NCI-H146 treated with DMSO at 0.1 percent for 48 hours (cell line): ENCODE measurements at regions not wholly inside any gene's neighbourhood (a gene's known extent, or its start where the extent isn't known, plus 50 kb on each side); places are given as distances from the start of the nearest gene placed in this dataset.

Experiments used
- DNase-seq: peaks from one replicate; lab custom pipeline; 2025; ENCODE audit not compliant: unreplicated experiment; lab: John Stamatoyannopoulos, UW

DNA sequence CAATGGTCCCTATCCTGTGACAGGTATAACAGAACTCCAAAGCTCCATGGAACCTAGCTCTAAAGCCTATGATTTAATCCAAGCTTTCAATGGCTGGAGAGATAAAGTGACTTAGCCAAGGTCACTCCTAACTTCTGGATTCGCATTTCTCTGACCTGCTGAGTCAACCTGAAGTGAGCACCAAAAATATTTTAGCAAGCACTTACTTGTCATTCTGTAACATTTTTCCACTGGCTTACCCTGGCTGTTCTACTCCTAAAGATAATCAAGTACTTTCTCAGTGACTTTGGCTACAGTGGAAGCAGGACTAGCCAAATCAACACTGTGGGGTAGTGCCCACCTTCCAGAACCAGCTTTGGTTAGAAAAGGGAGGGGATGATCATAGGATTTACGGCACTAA, 188.3 kb downstream of the OGFRL1 start:
- DNase-seq, result no peak

DNA sequence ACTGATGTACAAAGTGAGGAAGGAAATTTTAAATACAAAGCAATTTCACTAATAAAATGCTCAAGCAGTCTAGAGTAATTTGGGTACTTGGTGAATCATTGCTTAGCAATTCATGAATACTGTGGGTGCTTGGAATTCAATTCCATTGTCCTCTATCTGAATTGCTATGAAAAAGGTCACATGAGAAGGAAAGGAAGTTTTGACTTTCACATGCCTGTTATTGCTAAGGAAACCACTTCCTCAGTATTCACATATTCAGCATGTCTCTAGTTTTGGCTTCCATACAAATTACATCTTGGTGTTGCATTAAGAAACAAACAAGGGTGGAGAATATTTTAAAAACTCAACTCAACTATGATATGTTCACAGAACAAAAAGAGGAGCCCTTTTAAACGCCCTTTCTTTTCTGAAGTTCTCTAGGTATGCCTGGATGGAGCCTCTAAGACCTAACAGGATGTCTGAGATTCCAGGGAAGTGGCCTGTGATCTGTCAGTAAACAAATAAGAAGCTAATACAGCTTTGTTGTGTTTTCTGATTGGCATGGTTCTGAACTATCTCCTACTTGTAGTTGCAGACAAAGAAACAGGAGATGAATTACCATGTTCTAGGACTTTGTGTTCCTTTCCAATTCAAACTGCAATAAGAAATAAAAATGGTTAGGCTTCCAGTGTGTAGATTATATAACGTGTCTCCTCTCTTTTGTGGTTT, 190.4 kb downstream of the OGFRL1 start:
- DNase-seq, result no peak

DNA sequence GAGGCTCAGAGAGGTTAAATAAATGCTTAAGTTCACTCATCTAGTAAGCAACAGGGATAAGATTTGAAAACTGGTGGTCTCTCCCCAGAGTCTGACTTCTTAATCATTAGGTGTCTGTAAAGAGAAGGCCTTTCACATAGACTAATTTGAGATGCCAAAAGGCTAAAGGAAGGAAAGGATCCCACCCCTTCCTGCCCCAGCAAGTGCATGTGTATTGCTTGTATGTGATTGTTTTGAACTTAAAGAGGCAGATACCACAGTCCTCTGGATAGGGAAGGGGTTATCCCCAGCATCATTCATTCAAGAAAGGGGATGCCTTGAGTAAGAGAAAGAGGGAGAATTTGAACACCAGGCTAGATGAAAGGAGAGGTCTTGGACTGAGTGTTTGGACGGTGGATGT, 192.0 kb downstream of the OGFRL1 start:
- no peak for DNase-seq

DNA sequence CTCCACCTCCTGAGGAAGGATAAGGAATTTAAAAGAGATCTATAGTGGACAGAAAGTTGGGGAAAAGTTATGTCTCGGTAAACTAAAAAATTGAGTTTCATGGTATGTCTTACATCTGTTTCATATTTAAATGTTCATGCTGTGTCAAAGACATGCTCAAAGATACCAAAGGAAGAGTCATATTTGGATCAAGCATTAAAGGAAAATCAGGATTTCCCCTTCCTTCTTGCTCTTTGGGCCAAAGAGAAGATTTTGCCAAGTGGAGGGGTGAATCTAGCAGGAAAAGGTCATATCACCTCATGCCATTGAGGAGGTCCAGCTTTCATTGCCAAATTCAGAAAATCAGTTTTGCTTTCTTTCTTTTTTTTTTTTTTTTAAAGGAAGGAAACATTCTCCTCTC, 192.4 kb downstream of the OGFRL1 start:
- no peak for DNase-seq

DNA sequence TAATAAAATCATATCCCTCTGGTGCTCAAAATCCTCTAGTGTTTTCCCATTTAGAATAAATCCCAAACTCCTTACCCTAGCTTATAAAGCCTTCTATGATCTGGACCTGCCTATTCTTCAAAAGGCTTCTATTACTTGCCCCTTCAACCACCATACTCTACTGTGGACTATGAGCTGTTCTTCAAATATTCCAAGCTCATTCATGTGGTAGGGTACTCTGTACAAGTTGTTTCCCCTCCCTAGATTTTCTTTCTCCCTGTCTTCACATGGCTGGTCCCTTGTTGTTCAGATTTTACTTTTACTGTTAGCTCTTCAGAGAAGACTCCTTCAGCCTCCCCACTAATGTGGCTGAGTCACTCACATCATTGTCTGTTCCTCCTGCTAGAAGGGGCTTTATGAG, 193.2 kb downstream of the OGFRL1 start:
- DNase-seq, result no peak

DNA sequence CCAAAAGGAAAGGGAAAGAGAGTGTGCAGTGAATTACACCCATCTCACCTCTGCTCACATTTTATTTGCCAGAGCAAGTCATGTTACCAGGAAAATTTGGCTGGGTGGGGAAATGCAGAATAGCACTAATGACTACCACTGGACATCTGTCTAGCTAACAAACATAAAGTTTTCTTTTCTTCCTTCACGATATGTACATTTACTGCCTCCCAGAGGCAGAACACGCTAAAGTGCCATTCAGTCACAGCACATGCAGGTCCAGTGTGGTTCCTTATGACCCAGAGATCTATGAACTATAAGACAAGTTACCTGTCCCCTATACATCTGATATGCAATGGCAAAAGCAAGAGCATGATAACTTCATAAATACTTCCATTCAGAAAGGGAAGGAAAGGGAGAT, 194.1 kb downstream of the OGFRL1 start:
- DNase-seq, result no peak

DNA sequence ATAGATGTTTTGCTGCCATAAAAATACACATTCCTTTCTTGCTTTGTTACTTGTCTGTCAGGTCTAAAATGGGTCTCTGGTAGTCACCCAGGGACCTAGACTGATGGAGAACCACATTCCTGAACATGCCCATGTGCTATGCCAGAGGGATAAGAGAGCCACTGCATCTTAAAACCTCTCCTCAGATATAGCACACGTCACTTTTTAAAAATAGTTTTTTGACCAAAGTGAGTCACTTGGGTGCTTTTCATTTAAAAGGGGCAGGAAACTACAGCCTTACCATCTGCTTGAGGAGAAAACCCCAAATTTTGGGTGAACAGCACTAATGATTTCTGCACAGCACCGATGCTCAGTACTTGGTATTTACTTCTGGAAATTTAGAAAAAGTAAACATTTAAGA, 197.8 kb downstream of the OGFRL1 start:
- no peak for DNase-seq

DNA sequence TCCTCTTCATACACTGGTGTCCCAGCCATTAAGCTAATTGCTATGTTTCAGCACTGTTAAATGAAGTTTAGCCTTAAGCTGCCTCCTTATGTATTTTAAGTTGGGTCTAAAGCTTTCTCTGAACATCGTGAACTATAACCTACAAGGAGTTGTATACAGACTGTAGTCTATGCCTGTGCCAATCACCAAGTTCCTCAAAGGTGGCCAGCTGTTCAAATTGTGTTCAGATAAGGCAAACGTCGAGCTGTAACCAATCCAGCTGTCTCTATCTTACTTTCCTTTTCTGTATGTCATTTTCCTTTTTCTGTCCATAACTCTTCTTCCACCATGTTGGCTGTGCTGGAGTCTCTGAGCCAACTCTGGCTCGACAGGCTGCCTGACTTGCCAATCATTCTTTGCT, 199.6 kb downstream of the OGFRL1 start:
- no peak for DNase-seq

DNA sequence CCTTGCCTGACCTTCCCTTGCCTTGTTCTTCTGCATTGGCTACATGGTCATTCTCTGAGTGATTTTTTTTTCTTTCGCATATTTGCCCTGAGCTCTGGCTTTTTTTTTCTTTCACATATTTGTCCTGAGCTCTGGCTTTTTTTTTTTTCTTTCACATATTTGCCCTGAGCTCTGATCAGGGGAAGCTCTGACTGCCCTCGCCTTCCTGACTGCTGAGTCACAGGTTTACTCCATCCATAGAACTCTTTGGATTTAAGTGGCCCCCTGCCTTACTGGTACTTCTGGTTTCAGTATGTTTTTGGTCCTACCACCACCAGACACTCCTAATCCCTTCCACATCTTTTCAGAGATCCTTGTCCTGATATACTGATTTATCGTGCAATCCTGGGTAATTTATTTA, 201.1 kb downstream of the OGFRL1 start:
- DNase-seq, result no peak

DNA sequence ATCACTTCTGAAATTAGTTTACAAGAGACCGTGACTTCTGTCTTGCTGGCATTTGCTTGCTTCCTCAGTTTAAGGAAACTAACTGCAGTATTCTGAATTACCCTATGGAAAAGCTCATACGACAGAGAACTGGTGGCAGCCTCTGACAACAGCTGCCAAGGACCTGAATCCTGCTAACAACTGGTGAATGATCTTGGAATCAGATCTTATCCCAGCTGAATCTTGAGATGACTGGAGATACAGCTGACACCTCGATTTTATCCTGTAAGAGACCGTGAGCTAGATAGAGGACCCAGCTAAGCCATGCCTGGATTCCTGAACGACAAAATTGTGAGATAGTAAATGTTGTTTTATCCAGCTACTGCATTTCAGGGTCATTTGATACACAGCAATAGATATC, 202.3 kb downstream of the OGFRL1 start:
- no peak for DNase-seq

DNA sequence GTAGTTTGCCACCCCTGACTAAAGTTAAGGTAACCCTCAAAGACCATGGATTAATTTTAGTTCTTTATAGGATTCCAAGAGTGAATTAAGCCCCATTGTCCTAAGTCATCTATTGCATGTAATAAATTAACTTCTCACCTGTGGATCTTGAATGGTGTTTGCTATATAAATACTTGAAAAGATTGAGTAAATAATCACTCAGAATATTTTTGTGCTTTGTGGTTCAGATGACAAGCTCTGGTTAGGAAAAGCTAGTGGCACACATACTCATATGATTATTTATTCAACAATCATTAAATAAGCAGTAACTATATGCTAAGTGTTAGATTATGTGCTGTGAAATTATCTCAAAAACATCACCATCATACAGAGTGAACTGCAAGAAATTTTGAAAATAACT, 203.2 kb downstream of the OGFRL1 start:
- no peak for DNase-seq

DNA sequence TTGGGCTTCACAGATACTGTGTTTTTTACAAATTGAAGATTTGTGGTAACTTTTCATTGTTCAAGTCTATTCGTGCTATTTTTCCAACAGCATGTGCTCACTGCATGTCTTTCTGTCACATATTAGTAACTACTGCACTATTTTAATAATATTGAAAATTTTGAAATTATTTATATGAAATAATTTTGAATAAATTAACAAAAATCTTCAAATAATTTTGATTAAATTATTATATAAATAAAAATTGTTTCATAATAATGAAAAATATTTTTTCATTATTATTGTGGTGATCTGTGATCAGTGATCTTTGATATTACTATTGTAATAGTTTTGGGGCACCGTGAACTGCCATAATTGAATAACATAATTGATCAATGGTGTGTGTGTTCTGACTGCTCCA, 204.1 kb downstream of the OGFRL1 start:
- DNase-seq, result no peak

DNA sequence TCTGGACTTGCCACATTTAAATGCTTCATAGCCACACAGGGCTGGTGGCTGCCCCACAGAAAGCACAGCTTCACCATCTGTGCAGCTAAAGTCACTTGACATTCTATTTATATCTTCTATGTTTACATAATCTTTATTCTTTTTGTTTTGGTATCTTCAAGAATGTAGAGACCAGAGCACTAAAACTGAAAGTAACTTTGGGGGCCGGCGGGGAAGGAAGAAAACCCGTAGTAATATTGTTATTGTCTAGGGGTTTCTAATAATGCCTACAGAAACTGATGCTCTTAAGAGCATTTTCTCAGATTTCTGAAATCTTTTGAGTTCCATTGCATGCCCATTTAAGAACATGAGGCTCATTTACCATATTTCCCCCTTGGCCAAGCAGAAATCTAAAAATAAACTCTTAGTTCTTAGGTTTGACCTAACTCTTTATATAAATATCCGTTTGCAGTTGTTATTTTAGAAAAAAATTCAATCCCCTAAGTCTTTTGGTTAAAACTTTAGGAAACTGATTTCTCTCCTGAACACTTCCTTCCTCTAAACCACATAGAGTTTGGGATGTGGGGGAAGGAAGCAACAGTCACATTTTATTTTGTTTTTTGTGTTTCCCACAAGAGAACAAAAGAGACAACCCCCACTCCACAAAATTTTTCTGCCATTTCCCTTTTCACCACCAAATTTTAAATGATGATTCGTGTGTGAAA, 207.6 kb downstream of the OGFRL1 start:
- DNase-seq, result no peak

DNA sequence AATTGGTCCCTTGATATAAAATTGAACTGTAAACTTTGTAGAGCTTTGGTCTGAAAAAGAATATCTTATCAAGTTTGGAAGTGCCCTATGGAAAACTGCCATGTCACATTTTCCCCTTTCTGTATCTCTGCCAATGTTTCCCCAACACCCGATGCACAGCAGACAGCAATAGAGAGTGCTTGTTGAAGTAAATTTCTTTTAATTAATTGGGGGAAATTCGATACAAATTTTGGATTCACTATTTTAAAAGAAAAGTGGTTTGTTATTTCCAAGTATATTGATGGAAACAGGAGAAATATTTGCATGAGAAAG, 208.1 kb downstream of the OGFRL1 start:
- no peak for DNase-seq

DNA sequence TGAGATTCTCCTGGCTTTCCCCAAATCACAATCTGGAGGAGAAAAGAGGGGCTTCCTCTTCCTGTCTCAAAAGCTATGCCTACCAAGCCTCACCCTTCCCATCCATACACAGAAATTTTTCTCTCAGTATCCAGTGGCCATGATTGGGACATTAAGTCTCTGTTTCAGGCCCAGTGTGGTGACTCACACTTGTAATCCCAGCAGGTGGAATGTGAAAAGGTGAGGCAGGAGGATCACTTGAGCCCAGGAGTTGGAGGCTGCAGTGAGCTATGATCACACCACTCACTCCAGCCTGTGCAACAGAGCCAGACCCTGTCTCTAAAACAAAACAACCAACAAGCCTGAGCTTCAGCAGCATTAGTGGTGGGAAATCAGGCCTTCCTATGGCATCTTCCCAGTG, 210.0 kb downstream of the OGFRL1 start:
- no peak for DNase-seq

DNA sequence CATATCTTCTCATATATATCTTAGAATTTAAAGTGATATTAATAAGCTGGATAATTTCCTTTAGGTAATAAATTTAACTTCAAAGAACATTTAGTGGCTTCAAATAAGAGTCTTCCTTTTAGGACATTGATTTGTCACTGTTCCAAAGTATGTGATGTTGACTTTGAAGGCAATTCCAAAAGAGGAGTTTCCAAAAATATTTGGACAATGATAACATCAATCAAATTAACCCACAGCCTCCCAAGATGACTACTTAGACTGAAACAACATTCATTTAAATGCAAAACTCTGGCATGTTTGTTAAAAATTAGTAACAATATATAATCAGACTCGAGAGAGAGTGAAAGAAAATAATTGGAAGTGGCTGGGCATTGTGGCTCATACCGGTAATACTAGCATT, 211.1 kb downstream of the OGFRL1 start:
- no peak for DNase-seq

DNA sequence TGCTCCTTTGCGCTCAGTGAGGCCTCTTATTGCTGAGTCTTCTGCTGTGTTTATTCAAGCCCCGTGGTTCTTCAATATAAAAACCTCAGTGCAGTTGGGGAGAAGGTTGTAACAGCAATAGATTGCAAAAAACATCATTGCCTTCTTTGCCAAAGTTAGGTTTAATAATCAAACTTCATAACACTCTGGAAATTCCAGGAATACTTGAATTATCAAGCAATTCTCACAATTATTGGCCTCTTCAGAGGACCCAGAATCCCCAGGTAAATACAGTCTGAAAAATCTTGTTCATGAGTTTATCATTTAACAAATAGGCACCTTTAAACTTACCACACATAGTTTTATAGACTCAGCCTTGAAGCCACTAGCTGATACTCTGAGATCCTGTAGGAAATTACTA, 213.6 kb downstream of the OGFRL1 start:
- DNase-seq, result no peak

DNA sequence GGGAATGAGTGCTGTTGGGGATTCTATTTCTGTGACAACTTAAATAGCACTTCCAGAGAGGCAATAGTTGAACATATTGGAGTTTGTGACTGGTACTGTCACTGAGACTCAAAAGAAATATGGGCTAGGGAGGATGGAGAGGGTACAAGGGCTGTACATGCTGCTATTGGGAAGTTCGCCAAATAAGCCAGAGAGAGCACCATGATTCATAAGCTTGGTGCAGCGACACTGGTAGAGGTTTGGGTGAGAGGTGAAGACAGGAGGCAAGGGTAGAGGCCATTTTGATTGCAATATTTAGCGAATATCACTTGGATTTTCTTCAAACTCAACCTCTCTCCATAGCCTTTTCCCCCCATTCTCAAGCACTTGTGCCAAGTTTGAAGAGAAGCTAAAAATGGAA, 214.3 kb downstream of the OGFRL1 start:
- no peak for DNase-seq

DNA sequence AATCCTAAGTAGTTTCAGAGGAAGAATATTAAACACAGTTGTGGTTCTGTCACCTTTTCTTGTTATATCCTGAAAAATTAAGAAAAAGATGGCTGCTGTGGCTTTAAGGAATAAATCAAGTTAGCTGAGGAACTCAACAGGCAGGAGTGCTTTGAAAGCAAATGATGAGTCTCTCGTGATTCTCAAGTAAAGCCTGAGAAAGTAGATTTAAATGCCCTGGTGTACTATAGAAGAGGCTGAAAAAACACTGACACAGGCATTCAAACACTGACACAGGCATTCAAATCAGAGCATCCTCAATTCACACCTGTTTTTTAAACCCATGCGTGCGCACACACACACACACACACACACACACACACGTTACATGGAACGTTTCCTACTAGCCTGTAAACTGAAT, 218.6 kb downstream of the OGFRL1 start:
- DNase-seq, result no peak

DNA sequence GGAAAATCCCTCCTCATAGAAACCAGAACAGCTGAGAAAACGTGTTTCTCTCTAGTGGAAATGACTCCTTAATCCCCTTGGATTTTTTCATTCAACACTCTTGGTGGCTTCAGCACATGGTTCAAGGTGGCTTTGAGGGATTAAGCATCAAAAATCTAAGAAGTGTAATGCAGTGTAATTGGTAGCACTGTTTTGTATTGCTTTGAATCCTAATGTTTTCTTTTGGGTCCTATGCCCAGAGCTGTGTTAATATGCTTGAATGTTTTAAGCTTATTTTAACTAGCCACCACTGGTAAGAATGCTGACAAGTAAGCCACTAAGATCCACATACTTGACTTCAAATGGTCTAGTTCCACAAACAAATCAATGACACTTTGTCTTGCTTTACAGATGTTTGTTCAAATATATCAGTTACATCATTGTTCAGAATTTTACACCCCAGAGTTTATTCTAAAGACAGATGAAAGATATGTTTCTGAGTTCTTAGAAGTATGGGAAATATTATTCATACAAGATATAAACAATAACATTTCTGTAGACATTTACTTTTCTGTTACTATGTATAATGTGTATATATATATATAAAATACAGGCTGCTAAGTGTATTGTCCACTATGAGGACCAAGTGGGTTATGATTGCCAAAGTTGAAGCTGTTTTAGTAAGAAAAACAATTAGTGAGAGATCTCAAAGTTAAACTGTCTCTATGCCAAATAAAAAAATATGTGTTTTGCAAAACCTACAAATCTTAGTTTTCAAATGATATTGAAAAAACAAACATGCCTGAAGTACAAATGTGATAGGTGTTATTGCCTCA, 220.8 kb downstream of the OGFRL1 start:
- no peak for DNase-seq

DNA sequence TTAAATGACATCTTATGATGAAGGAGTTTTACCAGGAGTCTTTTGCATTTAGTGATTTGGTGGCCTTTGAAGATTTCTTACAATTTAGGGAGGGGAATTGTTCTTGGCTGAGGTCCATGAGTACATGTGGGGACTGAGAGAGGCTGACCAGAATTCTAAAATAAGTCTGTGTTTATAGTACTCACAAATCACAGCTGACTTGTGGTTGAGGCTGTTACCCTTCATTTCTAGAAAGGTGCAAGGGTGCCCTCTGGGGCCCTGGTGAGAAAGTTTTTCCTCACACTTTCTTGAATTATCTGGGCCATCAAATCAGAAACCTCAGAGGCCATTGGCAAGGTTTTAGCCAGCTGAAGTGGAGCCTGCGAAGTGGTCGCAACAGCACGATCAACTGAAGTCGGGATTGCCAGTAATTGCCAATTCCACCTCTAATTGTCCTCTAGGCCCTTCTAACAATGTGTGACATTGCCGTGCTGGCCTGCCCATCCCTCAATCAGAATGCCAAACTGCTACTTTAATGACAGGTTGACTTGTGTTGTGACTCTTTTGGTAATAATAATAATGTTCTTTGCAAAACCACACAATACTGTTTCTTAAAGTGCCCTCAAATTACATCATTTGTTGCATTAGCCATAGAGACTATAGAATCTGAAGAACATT, 221.6 kb downstream of the OGFRL1 start:
- no peak for DNase-seq

DNA sequence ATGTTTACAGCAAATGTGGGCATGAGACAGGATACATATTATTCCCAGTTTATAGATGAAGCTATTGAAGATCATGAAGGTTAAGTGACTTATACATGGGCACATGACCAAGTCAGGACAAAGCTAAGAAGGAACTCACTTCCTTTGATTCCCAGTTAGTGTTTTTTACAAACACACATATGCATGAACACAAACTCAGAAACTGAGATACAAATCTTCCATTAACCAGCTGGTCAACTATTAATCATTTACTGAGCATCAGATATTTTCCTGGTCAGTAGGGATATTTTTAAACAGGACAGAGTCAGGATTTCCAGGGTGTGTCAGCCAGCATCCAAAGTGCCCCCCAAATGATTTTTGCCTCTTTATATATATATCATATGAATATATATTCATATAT, 222.2 kb downstream of the OGFRL1 start:
- DNase-seq, result no peak
